Stimulated activated CD8-positive, alpha-beta memory T cell treated with anti-CD3 and anti-CD28 coated beads, Interleukin-12 subunit alpha, Interleukin-12 subunit beta, amount 100 ng/mL, for 4 hours (primary cell): ENCODE measurements at regions not wholly inside any gene's neighbourhood (a gene's known extent, or its start where the extent isn't known, plus 50 kb on each side); places are given as distances from the start of the nearest gene placed in this dataset.
"Not testable (repeated sequence)": the region's sequence is repeated elsewhere in the genome, so short reads cannot be mapped to it uniquely, and the experiment has no call there.

Experiments used
- DNase-seq: peaks from one replicate; pipeline ENCODE4 v3.0.0-alpha.2; 2020; ENCODE audit warnings: low read depth

DNA sequence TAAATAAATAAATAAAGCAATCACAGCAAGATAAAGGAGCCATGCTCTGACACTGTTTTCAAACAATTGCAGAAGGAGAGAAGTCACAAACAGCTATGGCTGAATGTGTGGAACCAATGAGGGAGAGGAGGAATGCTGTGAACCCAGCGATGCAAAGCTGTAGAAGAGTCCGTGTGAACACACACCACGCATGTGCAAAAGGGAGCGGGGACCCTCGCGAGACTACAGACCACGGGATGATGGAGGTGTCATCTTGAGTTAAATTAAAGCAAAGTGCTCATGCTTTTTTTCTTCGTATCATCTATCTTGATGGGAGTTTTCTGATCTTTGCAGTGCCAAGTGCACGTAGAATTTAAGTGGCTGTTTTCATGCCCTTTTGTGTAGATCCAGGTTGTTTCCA lies 123.8 kb upstream of the CDH5 start:
- DNase-seq, result no peak

DNA sequence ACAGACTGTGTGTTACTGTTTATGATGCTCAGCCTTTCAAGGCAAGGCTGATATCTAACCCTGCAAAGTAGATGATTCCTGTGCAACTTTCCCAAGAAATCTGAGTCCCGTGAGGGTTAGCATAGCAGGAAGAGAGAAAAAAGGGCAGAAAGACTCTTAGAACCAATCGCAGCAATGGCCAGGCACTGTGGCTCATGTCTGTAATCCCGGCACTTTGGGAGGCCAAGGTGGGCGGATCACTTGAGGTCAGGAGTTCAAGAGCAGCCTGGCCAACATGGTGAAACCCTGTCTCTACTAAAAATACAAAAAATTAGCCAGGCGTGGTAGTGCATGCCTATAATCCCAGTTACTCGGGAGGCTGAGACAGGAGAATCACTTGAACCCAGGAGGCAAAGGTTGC lies 124.3 kb upstream of the CDH5 start:
- DNase-seq, result not testable (repeated sequence)

GRCh38 chr16:66240631-66241395 lies 125.7 kb upstream of the CDH5 start:
- no peak for DNase-seq

GRCh38 chr16:66240088-66240487 lies 126.4 kb upstream of the CDH5 start:
- DNase-seq, result no peak

- DNase-seq, result no peak
Measured at GRCh38 chr16:66238696-66239095, 127.8 kb upstream of the CDH5 start.

- no peak for DNase-seq
Measured at GRCh38 chr16:66236301-66236700, 130.2 kb upstream of the CDH5 start.

- no peak for DNase-seq
Measured at GRCh38 chr16:66231452-66232160, 134.9 kb upstream of the CDH5 start.

DNA sequence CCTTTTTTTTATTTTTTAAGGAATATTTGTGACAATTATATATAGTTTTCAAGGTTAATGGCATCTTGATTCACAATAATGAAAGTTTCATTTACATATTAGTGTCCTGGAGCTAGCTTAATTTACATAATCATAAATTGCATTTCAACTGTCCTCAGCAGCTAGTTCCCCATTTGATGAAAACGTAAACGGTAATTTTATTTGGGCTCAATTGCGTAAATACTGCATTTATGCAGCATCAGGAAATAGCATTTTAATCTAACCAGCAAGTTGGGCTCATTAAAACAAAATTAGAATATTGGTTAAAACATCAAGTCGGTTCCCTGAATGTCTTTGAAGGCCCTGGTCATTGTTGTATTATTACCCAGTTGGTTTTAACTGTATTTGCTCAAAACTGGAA lies 136.8 kb upstream of the CDH5 start:
- DNase-seq, result no peak

GRCh38 chr16:66228792-66229191 lies 137.7 kb upstream of the CDH5 start:
- DNase-seq, result no peak

DNA sequence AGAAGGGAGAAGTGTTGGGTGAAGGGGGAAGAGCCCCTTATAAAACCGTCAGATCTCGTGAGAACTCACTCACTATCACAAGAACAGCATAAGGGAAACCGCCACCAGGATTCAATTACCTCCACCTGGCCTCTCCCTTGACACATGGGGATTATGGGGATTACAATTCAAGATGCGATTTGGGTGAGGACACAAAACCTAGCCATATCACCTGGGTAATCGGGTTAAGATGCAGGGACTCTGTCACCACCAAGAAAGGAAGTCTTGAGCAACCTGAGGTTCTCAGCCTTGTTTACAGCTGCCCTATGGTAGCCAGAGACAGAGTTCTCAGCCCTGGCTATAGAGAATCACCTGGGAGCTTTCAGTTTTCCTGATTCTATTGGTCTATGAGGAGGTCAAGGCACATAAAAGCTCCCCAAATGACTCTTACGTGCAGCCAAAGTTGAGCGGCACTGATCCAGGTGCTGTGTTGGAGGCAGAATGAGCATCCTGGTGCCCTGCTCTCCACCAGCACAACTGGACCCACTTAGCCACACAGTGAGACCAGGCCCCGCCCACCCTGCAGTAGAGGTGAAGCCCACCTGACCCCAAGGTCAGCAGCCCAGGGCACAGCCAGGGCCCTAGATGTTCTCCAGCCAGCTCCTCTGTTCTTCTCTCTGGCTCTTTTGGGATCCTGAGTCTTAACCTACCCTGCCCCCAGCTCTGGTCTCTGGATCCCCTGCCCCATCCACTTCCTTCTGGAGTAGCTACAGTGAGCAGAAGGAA lies 138.5 kb upstream of the CDH5 start:
- no peak for DNase-seq

DNA sequence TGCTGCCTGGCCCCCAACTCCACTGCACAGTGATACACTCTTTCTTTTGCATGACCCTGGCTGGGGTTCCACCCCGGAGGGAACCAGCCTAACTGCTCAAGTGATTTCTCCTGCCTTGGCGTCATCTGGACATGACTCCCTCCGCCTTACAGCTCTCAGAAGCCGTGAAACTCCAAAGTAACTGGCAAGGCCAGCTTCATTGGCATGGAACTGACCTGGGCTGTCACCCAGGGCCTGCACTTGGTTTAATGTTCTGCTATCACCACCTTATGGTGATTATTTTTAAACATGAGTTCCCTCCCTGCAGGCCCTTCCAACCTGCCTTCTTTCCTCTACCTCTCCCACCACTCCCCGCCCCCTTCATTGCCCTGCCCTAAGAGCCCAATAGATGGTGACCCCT lies 139.7 kb upstream of the CDH5 start:
- DNase-seq, result no peak

GRCh38 chr16:66225696-66226095 lies 140.8 kb upstream of the CDH5 start:
- DNase-seq, result no peak

DNA sequence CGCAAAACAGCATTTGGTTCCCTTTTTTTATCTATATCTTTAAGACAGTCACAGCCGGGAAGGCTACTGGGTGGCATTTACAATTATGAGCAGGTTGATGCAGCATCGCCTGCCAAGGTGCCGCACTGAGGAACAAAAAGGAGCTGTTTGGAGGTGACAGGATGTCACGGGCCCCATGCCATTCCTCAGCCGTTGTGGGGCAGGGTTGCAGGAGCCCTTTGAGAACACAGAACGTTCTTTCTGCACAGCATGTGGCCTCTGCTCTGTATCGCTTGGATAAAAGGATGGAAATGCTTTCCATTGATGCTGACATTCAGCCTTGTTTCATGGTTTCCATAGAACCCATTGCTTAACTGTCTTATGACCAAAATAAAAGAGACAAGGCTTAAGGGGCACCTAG lies 141.9 kb upstream of the CDH5 start:
- DNase-seq, result no peak

DNA sequence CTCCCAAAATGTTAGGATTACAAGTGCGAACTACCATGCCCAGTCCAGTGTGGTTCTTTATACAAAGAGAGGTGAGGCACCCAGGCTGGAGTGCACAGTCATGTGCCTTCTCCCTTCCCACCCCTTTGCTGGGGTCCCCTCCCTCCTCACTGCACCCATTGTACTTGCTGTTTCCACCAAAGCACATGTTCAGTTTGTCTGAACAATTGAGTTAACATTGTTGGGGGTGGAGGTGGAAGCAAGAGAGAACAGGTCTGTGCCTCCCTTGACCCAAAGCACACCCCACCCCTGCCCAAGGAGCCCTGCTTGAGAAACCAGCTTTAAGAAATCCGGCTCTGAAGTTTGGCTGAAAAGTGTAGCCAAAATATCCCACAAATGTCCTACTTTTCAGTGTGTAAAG lies 142.3 kb upstream of the CDH5 start:
- DNase-seq, result no peak

DNA sequence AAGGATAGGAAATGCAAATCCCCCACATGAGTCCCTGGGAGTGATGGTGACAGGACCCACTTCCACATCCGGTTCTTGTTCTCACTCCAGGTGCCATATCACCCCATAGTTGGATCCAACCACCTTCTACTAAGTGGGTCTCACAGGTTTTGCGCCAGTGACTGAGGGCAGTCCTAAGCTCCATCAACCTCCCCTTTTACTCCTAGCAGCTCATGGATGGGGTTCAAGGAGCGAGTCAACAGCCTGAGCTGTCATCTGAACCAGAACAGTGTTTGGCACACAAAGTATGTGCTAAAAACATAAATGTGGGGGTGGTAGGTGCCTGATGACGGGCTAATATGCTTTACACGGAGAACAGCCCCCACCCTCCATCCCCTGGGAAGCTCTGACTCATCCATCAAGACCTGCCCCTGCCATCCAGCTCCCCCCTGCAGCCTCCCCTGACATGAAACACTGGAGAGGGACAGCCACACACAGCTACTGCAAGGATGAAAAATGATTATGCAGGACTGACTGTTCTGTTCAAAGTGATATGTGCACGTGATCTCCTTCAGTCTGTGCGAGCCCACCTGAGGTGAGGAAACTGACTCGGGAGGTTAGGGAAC lies 143.2 kb upstream of the CDH5 start:
- no peak for DNase-seq

- no peak for DNase-seq
Measured at GRCh38 chr16:66222756-66223155, 143.7 kb upstream of the CDH5 start.

DNA sequence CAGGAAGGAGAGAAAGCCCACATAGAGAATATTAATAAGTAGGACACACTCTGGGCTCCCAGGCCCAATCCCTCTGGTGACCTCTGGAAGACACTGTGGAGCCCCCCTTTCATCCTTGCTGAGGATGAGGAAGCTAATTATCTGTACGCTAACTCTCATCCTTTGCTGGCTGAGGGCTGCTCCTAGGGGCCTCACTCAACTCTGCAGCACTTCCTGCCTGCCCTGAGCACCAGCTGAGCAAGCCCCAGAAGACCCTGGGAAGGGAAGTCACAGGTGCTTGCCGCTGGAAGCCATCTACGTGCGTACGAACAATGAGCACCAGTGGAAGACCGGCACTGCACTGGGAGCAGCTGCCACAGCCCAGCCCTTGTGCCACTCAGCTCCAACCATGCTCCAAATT lies 145.8 kb upstream of the CDH5 start:
- DNase-seq, result no peak

- DNase-seq, result no peak
Measured at GRCh38 chr16:66219491-66219890, 147.0 kb upstream of the CDH5 start.

DNA sequence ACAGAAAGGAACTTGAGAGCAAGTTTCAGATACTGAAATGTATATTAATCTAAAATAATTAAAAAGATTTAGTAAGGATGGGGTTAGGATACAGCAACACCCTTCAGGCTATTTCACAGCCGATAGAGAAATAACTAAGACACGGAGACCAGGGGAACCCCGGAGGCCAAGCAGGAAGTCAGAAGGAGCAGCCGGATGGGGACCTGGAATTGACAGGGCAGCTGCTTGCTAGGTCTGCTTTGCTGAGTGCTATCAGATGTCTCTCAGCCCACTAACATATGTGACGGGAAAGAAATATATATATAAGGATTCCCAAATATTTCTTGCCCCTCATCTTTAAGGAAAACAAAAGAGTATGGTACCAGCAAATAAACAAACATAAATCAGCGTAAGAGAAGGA lies 154.1 kb upstream of the CDH5 start:
- DNase-seq, result no peak

- DNase-seq, result no peak
Measured at GRCh38 chr16:66211651-66212050, 154.8 kb upstream of the CDH5 start.

DNA sequence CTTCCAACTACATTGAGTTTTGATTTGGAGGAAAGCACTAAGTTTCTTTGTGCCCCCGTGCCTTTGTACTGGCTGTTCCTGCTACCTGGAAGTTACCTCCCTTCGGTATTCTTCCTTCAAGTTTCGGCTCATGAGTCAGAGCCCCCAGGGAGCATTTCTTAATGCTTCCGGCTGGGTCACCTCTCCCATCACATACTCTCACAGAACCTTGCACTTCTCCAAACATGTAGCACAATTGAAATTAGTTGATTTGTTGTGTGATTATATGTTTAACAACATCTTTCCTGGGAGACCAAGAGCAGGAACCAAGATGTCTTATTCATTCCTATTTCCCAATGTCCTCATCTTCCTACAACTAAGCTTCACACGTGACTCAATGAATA lies 158.6 kb upstream of the CDH5 start:
- DNase-seq, result no peak

- no peak for DNase-seq
Measured at GRCh38 chr16:66207139-66207882, 159.2 kb upstream of the CDH5 start.
